NB4 (cell line): ENCODE measurements at regions not wholly inside any gene's neighbourhood (a gene's known extent, or its start where the extent isn't known, plus 50 kb on each side); places are given as distances from the start of the nearest gene placed in this dataset.

ENCODE experiments used
- CTCF ChIP-seq: IDR thresholded peaks from one replicate; pipeline ENCODE4 v1.5.1; 2012; ENCODE audit warnings: low read depth, low read length
- MYC ChIP-seq: IDR thresholded peaks from 2 replicates; pipeline ENCODE4 v1.6.1; 2011; ENCODE audit warnings: low read depth, low read length
- POLR2A ChIP-seq: IDR thresholded peaks from 2 replicates; pipeline ENCODE4 v1.6.1; 2011; ENCODE audit warnings: mild to moderate bottlenecking; ENCODE audit not compliant: insufficient read length; ENCODE audit errors: extremely low read depth

GRCh38 chr5:87154191-87154590 lies 113.5 kb upstream of the RASA1 start:
- TF ChIP-seq CTCF (no peak), POLR2A (no peak), MYC (no peak)
